SK-N-SH treated with all-trans-retinoic acid at 6 μM for 48 hours (cell line): ENCODE measurements at regions not wholly inside any gene's neighbourhood (a gene's known extent, or its start where the extent isn't known, plus 50 kb on each side); places are given as distances from the start of the nearest gene placed in this dataset.

Experiments used
- ATAC-seq: fragments of 200-7000 bp; cut with Tn5 transposase; 3 replicates; pipeline ENCODE4 v1.9.1; 2020; ENCODE audit warnings: mild to moderate bottlenecking, moderate library complexity
- ARNTL ChIP-seq: fragments of 450-650 bp; formaldehyde crosslinking; IDR thresholded peaks from 2 replicates; pipeline ENCODE4 v1.5.0; 2020; ENCODE audit warnings: low read depth, mild to moderate bottlenecking, moderate library complexity, borderline replicate concordance
- BACH2 ChIP-seq: fragments of 250-450 bp; sonication (Bioruptor Pico); IDR thresholded peaks from 2 replicates; pipeline ENCODE4 v1.9.0; 2021; ENCODE audit warnings: mild to moderate bottlenecking, borderline replicate concordance
- CREB5 ChIP-seq: fragments of 250-450 bp; sonication (Bioruptor Pico); IDR thresholded peaks from 2 replicates; pipeline ENCODE4 v1.5.1; 2020; ENCODE audit warnings: low read depth, mild to moderate bottlenecking, moderate library complexity
- CSDC2 ChIP-seq: fragments of 250-450 bp; sonication (Bioruptor Pico); IDR thresholded peaks from 2 replicates; pipeline ENCODE4 v1.5.0; 2020; ENCODE audit warnings: mild to moderate bottlenecking, moderate library complexity
- CSRNP3 ChIP-seq: fragments of 250-450 bp; sonication (Bioruptor Pico); IDR thresholded peaks from 2 replicates; pipeline ENCODE4 v1.5.1; 2021; ENCODE audit warnings: mild to moderate bottlenecking, moderate library complexity
- ESRRG ChIP-seq: fragments of 250-450 bp; sonication (Bioruptor Pico); IDR thresholded peaks from 2 replicates; pipeline ENCODE4 v1.6.1; 2021; ENCODE audit warnings: mild to moderate bottlenecking
- GLIS3 ChIP-seq: fragments of 250-450 bp; sonication (Bioruptor Pico); IDR thresholded peaks from 2 replicates; pipeline ENCODE4 v1.5.0; 2020; ENCODE audit warnings: mild to moderate bottlenecking, moderate library complexity
- OSR1 ChIP-seq: fragments of 250-450 bp; sonication (Bioruptor Pico); IDR thresholded peaks from 2 replicates; pipeline ENCODE4 v1.8.0; 2022; ENCODE audit warnings: moderate library complexity, mild to moderate bottlenecking, inconsistent platforms
- POU6F1 ChIP-seq: fragments of 250-450 bp; sonication (Bioruptor Pico); IDR thresholded peaks from 2 replicates; pipeline ENCODE4 v1.8.0; 2021; ENCODE audit warnings: low read depth, mild to moderate bottlenecking, moderate library complexity, borderline replicate concordance
- PPARA ChIP-seq: fragments of 250-450 bp; sonication (Bioruptor Pico); IDR thresholded peaks from 2 replicates; pipeline ENCODE4 v1.5.0; 2020; ENCODE audit warnings: mild to moderate bottlenecking, borderline replicate concordance
- RARB ChIP-seq: fragments of 250-450 bp; sonication (Bioruptor Pico); IDR thresholded peaks from 2 replicates; pipeline ENCODE4 v1.8.0; 2021; ENCODE audit warnings: mild to moderate bottlenecking, moderate library complexity
- TCF4 ChIP-seq: fragments of 250-450 bp; sonication (Bioruptor Pico); IDR thresholded peaks from 2 replicates; pipeline ENCODE4 v1.8.0; 2021; ENCODE audit warnings: mild to moderate bottlenecking, moderate library complexity, borderline replicate concordance
- TSHZ2 ChIP-seq: fragments of 250-450 bp; sonication (Bioruptor Pico); IDR thresholded peaks from 2 replicates; pipeline ENCODE4 v1.5.0; 2020; ENCODE audit warnings: mild to moderate bottlenecking, moderate library complexity
- ZC3H10 ChIP-seq: fragments of 250-450 bp; sonication (Bioruptor Pico); IDR thresholded peaks from 2 replicates; pipeline ENCODE4 v1.5.1; 2021; ENCODE audit warnings: mild to moderate bottlenecking, moderate library complexity
- ZFP3 ChIP-seq: fragments of 250-450 bp; sonication (Bioruptor Pico); IDR thresholded peaks from 2 replicates; pipeline ENCODE4 v1.5.0; 2020; ENCODE audit warnings: mild to moderate bottlenecking, moderate library complexity
- ZFP30 ChIP-seq: fragments of 450-650 bp; formaldehyde crosslinking; IDR thresholded peaks from 2 replicates; pipeline ENCODE4 v1.5.0; 2022; ENCODE audit warnings: mild to moderate bottlenecking, moderate library complexity
- ZNF565 ChIP-seq: fragments of 450-650 bp; formaldehyde crosslinking; conservative IDR thresholded peaks from 2 replicates; pipeline ENCODE4 v1.5.0; 2020; ENCODE audit warnings: low read depth, mild to moderate bottlenecking, moderate library complexity
- ZNF70 ChIP-seq: fragments of 450-650 bp; formaldehyde crosslinking; IDR thresholded peaks from 2 replicates; pipeline ENCODE4 v1.5.0; 2020; ENCODE audit warnings: mild to moderate bottlenecking, moderate library complexity
- ZNF8 ChIP-seq: fragments of 450-650 bp; formaldehyde crosslinking; IDR thresholded peaks from 2 replicates; pipeline ENCODE4 v1.5.0; 2020; ENCODE audit warnings: mild to moderate bottlenecking, moderate library complexity

GRCh38 chr2:236861944-236862343 lies 223.7 kb upstream of the COPS8 start:
- ATAC-seq: no peak
- no peak for TF ChIP-seq ZC3H10 (CRISPR knock-in tag)
- no peak for TF ChIP-seq ARNTL (CRISPR knock-in tag)
- no peak for TF ChIP-seq CREB5 (CRISPR knock-in tag)
- TF ChIP-seq ESRRG: no peak
- TF ChIP-seq ZNF70 (CRISPR knock-in tag): no peak
- no peak for TF ChIP-seq RARB (CRISPR knock-in tag)
- no peak for TF ChIP-seq ZNF565 (CRISPR knock-in tag)
- no peak for TF ChIP-seq GLIS3
- TF ChIP-seq TCF4 (CRISPR knock-in tag): no peak
- TF ChIP-seq ZNF8 (CRISPR knock-in tag): no peak
- TF ChIP-seq OSR1 (CRISPR knock-in tag): no peak
- TF ChIP-seq BACH2 (CRISPR knock-in tag): no peak
- no peak for TF ChIP-seq CSRNP3 (CRISPR knock-in tag)
- TF ChIP-seq PPARA (CRISPR knock-in tag): no peak
- TF ChIP-seq ZFP30: no peak
- no peak for TF ChIP-seq TSHZ2 (CRISPR knock-in tag)
- no peak for TF ChIP-seq ZFP3
- no peak for TF ChIP-seq CSDC2 (CRISPR knock-in tag)
- no peak for TF ChIP-seq POU6F1 (CRISPR knock-in tag)

GRCh38 chr2:236862526-236862925 lies 223.2 kb upstream of the COPS8 start:
- no peak for TF ChIP-seq CREB5 (CRISPR knock-in tag)
- TF ChIP-seq ZNF565 (CRISPR knock-in tag): no peak
- TF ChIP-seq TCF4 (CRISPR knock-in tag): no peak
- TF ChIP-seq ZC3H10 (CRISPR knock-in tag): no peak
- TF ChIP-seq BACH2 (CRISPR knock-in tag): no peak
- no peak for TF ChIP-seq CSRNP3 (CRISPR knock-in tag)
- ATAC-seq: no peak

- TF ChIP-seq ZFP30 (no peak), TCF4 (CRISPR knock-in tag) (no peak), OSR1 (CRISPR knock-in tag) (no peak), ZFP3 (no peak), ESRRG (no peak)
- peak; percentile 66 for ATAC-seq
These were observed 222.5 kb upstream of the COPS8 start for GRCh38 chr2:236862961-236863728.
